ENCODE measurements at regions not wholly inside any gene's neighbourhood (a gene's known extent, or its start where the extent isn't known, plus 50 kb on each side); places are given as distances from the start of the nearest gene placed in this dataset.

GRCh38 chr9:517993-518392 lies 303.3 kb downstream of the DOCK8 start (continued):
- TF ChIP-seq ZHX2 (IDR thresholded peaks at IDR 0.05; ENCODE audit: low read depth) (no peak), ZHX2 (CRISPR knock-in tag; IDR thresholded peaks at IDR 0.05; ENCODE audit: borderline replicate concordance) (no peak)

- TF ChIP-seq FOXA1 (IDR thresholded peaks at IDR 0.05) (no peak), FOXA1 (CRISPR knock-in tag; IDR thresholded peaks at IDR 0.05) (peak; percentile 48; the same call in 1 of the 2 replicates), ONECUT2 (CRISPR knock-in tag; IDR thresholded peaks at IDR 0.05) (no peak), NR2F6 (IDR thresholded peaks at IDR 0.05) (peak; percentile 45; the same call in 1 of the 2 replicates), NR2F6 (CRISPR knock-in tag; IDR thresholded peaks at IDR 0.05) (0 out of 2 replicates have a peak, but pooled peaks have one; percentile 18), KLF6 (CRISPR knock-in tag; IDR thresholded peaks at IDR 0.05) (no peak), HOXD1 (CRISPR knock-in tag; IDR thresholded peaks at IDR 0.05) (no peak), HES4 (CRISPR knock-in tag; IDR thresholded peaks at IDR 0.05; ENCODE audit: borderline replicate concordance) (no peak), FOXA3 (CRISPR knock-in tag; IDR thresholded peaks at IDR 0.05) (peak; percentile 67; the same call in 1 of the 2 replicates)
- BruUV-seq (replicated peaks), result no TSS peak
- Histone ChIP-seq H4K20me1 (ENCODE audit: insufficient read depth, low read length) (no peaks in the 10 kb centered on the region), H3K9me3 (ENCODE audit: low read length) (no peaks in the 10 kb centered on the region), H3K27me3 (ENCODE audit: control insufficient read depth in 1 of 2, insufficient read depth in 2 of 2, low read length in 2 of 2) (no peaks in the 10 kb centered on the region), H3K79me2 (ENCODE audit: insufficient read depth, low read length) (no peaks in the 10 kb centered on the region), H3K4me2 (ENCODE audit: low read depth, low read length) (0 out of 2 replicates have a peak overlapping the region, but pooled peaks have one; percentile 1), H3K27ac (ENCODE audit: extremely low read length, insufficient read depth, low read length) (no peak overlapping the region), H3K4me3 (replicated peaks in 1 of 3; ENCODE audit: insufficient read depth in 1 of 3, low read depth in 2 of 3, low read length in 3 of 3) (no peak overlapping the region), H3K9ac (ENCODE audit: insufficient read depth, low read depth, low read length) (no peak overlapping the region), H2AFZ (ENCODE audit: low read length) (no peak overlapping the region), H3K36me3 (replicated peaks in 1 of 2; ENCODE audit: control insufficient read depth in 1 of 2, insufficient read depth in 2 of 2, low read length in 2 of 2) (no peaks in the 10 kb centered on the region), H3K4me1 (ENCODE audit: insufficient read depth, low read length) (peaks cover 13% of the 10 kb centered on the region)
- DNase-seq (ENCODE audit: low spot score), result no peak
- peak; percentile 51; the same call in 2 of the 3 replicates for ATAC-seq
- ChIA-PET POLR2A (no interaction called here), CTCF (ENCODE audit: low intra/inter-chr PET ratio, low total read pairs) (no interaction called here)
- in situ Hi-C loops (cut with HindIII; ENCODE audit: extremely low pct_ligation_motif_present, low pct_unique_long_range_greater_than_20kb), result no loop called here
- no peak for FAIRE-seq
- 16% methylated on average over 5 of the region's 5 CpGs for WGBS (ENCODE audit: low lambda C conversion rate)
- intact Hi-C loops (cut with micrococcal nuclease; ENCODE audit: unreplicated experiment), result no loop called here
These were observed 303.9 kb downstream of the DOCK8 start for GRCh38 chr9:518540-518939.

All from HepG2 (cell line).